ENCODE measurements at regions not wholly inside any gene's neighbourhood (a gene's known extent, or its start where the extent isn't known, plus 50 kb on each side); places are given as distances from the start of the nearest gene placed in this dataset.

GRCh38 chr9:27787891-27788290 lies 214.6 kb upstream of the C9orf72 start:
- no peak for DNase-seq (ENCODE audit: extremely low spot score)
- Histone ChIP-seq H3K9me3 (no peaks in the 10 kb centered on the region), H3K36me3 (no peaks in the 10 kb centered on the region), H3K4me3 (no peak overlapping the region), H3K4me1 (no peaks in the 10 kb centered on the region), H3K27me3 (no peaks in the 10 kb centered on the region), H3K27ac (replicated peaks in 1 of 4) (no peak overlapping the region)
- intact Hi-C loops (cut with DNase I), result no loop called here
- no peak for TF ChIP-seq POLR2AphosphoS5 (IDR thresholded peaks at IDR 0.05)
- no peak for TF ChIP-seq POLR2A (IDR thresholded peaks at IDR 0.05; ENCODE audit: low read depth)
- TF ChIP-seq, protein P1, sequence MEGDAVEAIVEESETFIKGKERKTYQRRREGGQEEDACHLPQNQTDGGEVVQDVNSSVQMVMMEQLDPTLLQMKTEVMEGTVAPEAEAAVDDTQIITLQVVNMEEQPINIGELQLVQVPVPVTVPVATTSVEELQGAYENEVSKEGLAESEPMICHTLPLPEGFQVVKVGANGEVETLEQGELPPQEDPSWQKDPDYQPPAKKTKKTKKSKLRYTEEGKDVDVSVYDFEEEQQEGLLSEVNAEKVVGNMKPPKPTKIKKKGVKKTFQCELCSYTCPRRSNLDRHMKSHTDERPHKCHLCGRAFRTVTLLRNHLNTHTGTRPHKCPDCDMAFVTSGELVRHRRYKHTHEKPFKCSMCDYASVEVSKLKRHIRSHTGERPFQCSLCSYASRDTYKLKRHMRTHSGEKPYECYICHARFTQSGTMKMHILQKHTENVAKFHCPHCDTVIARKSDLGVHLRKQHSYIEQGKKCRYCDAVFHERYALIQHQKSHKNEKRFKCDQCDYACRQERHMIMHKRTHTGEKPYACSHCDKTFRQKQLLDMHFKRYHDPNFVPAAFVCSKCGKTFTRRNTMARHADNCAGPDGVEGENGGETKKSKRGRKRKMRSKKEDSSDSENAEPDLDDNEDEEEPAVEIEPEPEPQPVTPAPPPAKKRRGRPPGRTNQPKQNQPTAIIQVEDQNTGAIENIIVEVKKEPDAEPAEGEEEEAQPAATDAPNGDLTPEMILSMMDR (IDR thresholded peaks at IDR 0.05), result no peak
- TF ChIP-seq EP300 (IDR thresholded peaks at IDR 0.05), result no peak
- 59% methylated on average over 2 of the region's 2 CpGs for WGBS

DNA sequence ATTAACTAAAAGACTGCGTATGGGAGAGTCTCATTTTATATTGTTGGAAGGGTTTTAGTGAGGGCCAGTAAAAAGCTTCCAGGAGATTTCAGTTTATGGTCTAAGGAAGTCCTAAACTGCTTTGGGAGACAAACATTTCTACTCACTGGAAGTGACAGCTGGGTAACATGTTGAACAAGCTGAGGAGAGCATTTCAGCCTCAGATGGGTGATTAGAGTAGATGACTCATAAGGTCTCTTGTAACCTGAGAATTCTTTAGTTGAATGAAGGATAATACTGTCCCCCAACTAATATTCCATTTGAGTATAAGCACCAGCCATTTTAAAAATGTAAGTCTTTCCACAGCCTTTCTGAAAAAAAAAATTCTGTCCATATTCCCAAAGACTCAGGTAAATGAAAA lies 218.0 kb upstream of the C9orf72 start:
- Histone ChIP-seq H3K4me3 (no peak overlapping the region), H3K9me3 (no peaks in the 10 kb centered on the region), H3K36me3 (no peaks in the 10 kb centered on the region), H3K27me3 (no peaks in the 10 kb centered on the region), H3K4me1 (no peaks in the 10 kb centered on the region), H3K27ac (replicated peaks in 1 of 4) (no peak overlapping the region)
- DNase-seq (ENCODE audit: extremely low spot score), result no peak
- 95% methylated on average over 1 of the region's 1 CpG for WGBS
- intact Hi-C loops (cut with DNase I), result loop anchor here (5.0 to 10.0 kb wide), 2 partner anchors 51 to 1017 kb away; no protein-coding TSS in a partner anchor
- TF ChIP-seq, protein P1 (IDR thresholded peaks at IDR 0.05), result no peak
- TF ChIP-seq POLR2AphosphoS5 (IDR thresholded peaks at IDR 0.05), result no peak
- TF ChIP-seq EP300 (IDR thresholded peaks at IDR 0.05), result no peak
- TF ChIP-seq POLR2A (IDR thresholded peaks at IDR 0.05; ENCODE audit: low read depth), result no peak

- Histone ChIP-seq H3K27ac (replicated peaks in 1 of 4) (no peak overlapping the region), H3K4me3 (no peak overlapping the region), H3K9me3 (no peaks in the 10 kb centered on the region), H3K4me1 (no peaks in the 10 kb centered on the region), H3K36me3 (no peaks in the 10 kb centered on the region), H3K27me3 (no peaks in the 10 kb centered on the region)
- intact Hi-C loops (cut with DNase I), result loop anchor here (5.0 to 10.0 kb wide), 2 partner anchors 49 to 1018 kb away; no protein-coding TSS in a partner anchor
- TF ChIP-seq, protein P1 (IDR thresholded peaks at IDR 0.05), result no peak
- TF ChIP-seq POLR2A (IDR thresholded peaks at IDR 0.05; ENCODE audit: low read depth) (no peak), POLR2AphosphoS5 (IDR thresholded peaks at IDR 0.05) (no peak), EP300 (IDR thresholded peaks at IDR 0.05) (no peak)
- DNase-seq (ENCODE audit: extremely low spot score), result no peak
- 85% methylated on average over 2 of the region's 2 CpGs for WGBS
These were observed 219.8 kb upstream of the C9orf72 start for GRCh38 chr9:27792971-27793689.

GRCh38 chr9:27799326-27799725 lies 226.0 kb upstream of the C9orf72 start:
- Histone ChIP-seq H3K27me3 (no peaks in the 10 kb centered on the region), H3K4me1 (no peaks in the 10 kb centered on the region), H3K27ac (replicated peaks in 1 of 4) (no peak overlapping the region), H3K9me3 (no peaks in the 10 kb centered on the region), H3K36me3 (no peaks in the 10 kb centered on the region), H3K4me3 (no peak overlapping the region)
- 82% methylated on average over 1 of the region's 1 CpG for WGBS
- intact Hi-C loops (cut with DNase I), result loop anchor here (10.0 kb wide), 1 partner anchor 1025 kb away; no protein-coding TSS in a partner anchor
- DNase-seq (ENCODE audit: extremely low spot score), result no peak
- no peak for TF ChIP-seq POLR2A (IDR thresholded peaks at IDR 0.05; ENCODE audit: low read depth)
- TF ChIP-seq POLR2AphosphoS5 (IDR thresholded peaks at IDR 0.05), result no peak
- TF ChIP-seq, protein P1 (IDR thresholded peaks at IDR 0.05), result no peak
- no peak for TF ChIP-seq EP300 (IDR thresholded peaks at IDR 0.05)

Measured in esophagus muscularis mucosa (tissue), 4 donors.